Osteocyte (in vitro differentiated cells): ENCODE measurements at regions not wholly inside any gene's neighbourhood (a gene's known extent, or its start where the extent isn't known, plus 50 kb on each side); places are given as distances from the start of the nearest gene placed in this dataset.

Experiments
- DNase-seq: peaks from one replicate; pipeline ENCODE4 v3.0.0; 2021; ENCODE audit warnings: mixed read lengths; ENCODE audit not compliant: unreplicated experiment; ENCODE audit errors: extremely low spot score
- H3K27ac Mint-ChIP-seq: one replicate; pipeline ENCODE4 v1.8.0; 2021; ENCODE audit warnings: mild to moderate bottlenecking, mixed read lengths; ENCODE audit not compliant: unreplicated experiment
- H3K27me3 Mint-ChIP-seq: one replicate; pipeline ENCODE4 v1.8.0; 2021; ENCODE audit warnings: mixed read lengths; ENCODE audit not compliant: unreplicated experiment
- H3K36me3 Mint-ChIP-seq: one replicate; pipeline ENCODE4 v1.8.0; 2021; ENCODE audit warnings: mixed read lengths; ENCODE audit not compliant: unreplicated experiment
- H3K4me1 Mint-ChIP-seq: one replicate; pipeline ENCODE4 v1.8.0; 2021; ENCODE audit warnings: mixed read lengths; ENCODE audit not compliant: unreplicated experiment
- H3K4me3 Mint-ChIP-seq: one replicate; pipeline ENCODE4 v1.8.0; 2021; ENCODE audit warnings: mild to moderate bottlenecking, moderate library complexity, mixed read lengths; ENCODE audit not compliant: unreplicated experiment
- H3K9me3 Mint-ChIP-seq: one replicate; pipeline ENCODE4 v1.8.0; 2021; ENCODE audit warnings: mixed read lengths; ENCODE audit not compliant: unreplicated experiment
- CTCF ChIP-seq: fragments of 200-600 bp; sonication (generic); IDR thresholded peaks from 2 replicates; pipeline ENCODE4 v1.5.0; 2021; ENCODE audit warnings: antibody characterized with exemption, mild to moderate bottlenecking, moderate library complexity

DNA sequence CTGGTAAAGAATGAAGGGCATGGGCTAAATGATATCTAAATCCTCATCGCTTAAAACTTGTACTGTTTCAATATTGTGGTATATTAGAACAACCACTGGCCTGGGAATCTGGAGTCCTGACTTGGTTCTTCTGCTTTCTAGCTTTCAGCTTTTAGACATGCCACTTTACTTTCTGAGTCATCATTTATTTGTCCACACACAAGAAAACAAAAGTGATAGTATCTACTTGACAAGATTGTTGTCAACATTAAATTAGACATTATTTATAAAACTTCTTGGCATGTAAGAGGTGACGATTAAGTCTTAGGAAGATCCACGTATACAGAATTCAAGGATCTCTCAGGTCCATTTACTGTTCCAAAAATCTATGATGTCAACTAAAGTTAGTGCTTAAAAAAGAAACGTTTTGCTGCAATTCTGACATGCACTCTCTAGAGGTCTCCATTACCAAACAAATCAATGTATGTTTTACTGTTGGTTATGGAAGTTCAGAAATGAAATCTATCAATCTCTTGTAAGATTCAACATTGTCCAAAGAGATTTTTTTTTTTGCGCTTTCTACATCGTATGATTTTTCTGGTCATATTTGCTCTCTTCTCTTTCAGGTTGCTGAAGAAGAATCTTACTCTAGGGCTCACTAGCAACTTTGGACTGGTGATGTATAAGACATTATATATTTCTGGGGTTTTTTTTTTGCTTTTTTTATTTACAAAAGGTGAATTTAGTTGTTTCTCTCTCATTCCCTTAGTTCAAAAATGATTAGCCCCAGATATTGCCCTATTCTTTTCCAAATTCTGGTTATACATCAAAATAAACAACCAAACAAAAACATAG, 53.6 kb upstream of the DYNC1I1 start:
- Mint-ChIP-seq H3K27ac (no peak overlapping the region), H3K4me1 (peaks cover 2% of the 10 kb centered on the region), H3K36me3 (no peaks in the 10 kb centered on the region), H3K9me3 (no peaks in the 10 kb centered on the region), H3K4me3 (no peak overlapping the region), H3K27me3 (peaks cover 7% of the 10 kb centered on the region)
- no peak for DNase-seq
- TF ChIP-seq CTCF: peak; percentile 70

GRCh38 chr7:95716357-95717122, 55.8 kb upstream of the DYNC1I1 start:
- peaks cover 9% of the 10 kb centered on the region for H3K9me3 Mint-ChIP-seq
- H3K4me3 Mint-ChIP-seq: no peak overlapping the region
- H3K4me1 Mint-ChIP-seq: peaks cover 2% of the 10 kb centered on the region
- no peak overlapping the region for H3K27ac Mint-ChIP-seq
- no peaks in the 10 kb centered on the region for H3K36me3 Mint-ChIP-seq
- no peak for TF ChIP-seq CTCF
- peaks cover 3% of the 10 kb centered on the region for H3K27me3 Mint-ChIP-seq
- DNase-seq: no peak

- H3K4me3 Mint-ChIP-seq: no peak overlapping the region
- no peaks in the 10 kb centered on the region for H3K27me3 Mint-ChIP-seq
- no peaks in the 10 kb centered on the region for H3K36me3 Mint-ChIP-seq
- no peak for TF ChIP-seq CTCF
- no peak for DNase-seq
- peaks cover 2% of the 10 kb centered on the region for H3K4me1 Mint-ChIP-seq
- peaks cover 17% of the 10 kb centered on the region for H3K9me3 Mint-ChIP-seq
- no peak overlapping the region for H3K27ac Mint-ChIP-seq
These were observed 57.1 kb upstream of the DYNC1I1 start for GRCh38 chr7:95715274-95715673.

GRCh38 chr7:95710711-95711110, 61.6 kb upstream of the DYNC1I1 start:
- no peak for DNase-seq
- Mint-ChIP-seq H3K9me3 (peaks cover 27% of the 10 kb centered on the region), H3K4me3 (no peak overlapping the region), H3K27ac (no peak overlapping the region), H3K4me1 (no peaks in the 10 kb centered on the region), H3K27me3 (no peaks in the 10 kb centered on the region), H3K36me3 (peaks cover 2% of the 10 kb centered on the region)
- no peak for TF ChIP-seq CTCF

GRCh38 chr7:95700917-95701316, 71.4 kb upstream of the DYNC1I1 start:
- Mint-ChIP-seq H3K36me3 (peaks cover 2% of the 10 kb centered on the region), H3K4me3 (no peak overlapping the region), H3K27me3 (peaks cover 18% of the 10 kb centered on the region), H3K27ac (no peak overlapping the region), H3K9me3 (peaks cover 17% of the 10 kb centered on the region), H3K4me1 (peaks cover 1% of the 10 kb centered on the region)
- TF ChIP-seq CTCF: no peak
- DNase-seq: no peak
